HG03139 (cell line): ENCODE measurements at regions not wholly inside any gene's neighbourhood (a gene's known extent, or its start where the extent isn't known, plus 50 kb on each side); places are given as distances from the start of the nearest gene placed in this dataset.
"Not testable (repeated sequence)": the region's sequence is repeated elsewhere in the genome, so short reads cannot be mapped to it uniquely, and the experiment has no call there.

Experiments
- ATAC-seq: cut with Tn5 transposase; IDR thresholded peaks from one replicate; pipeline ENCODE4 v1.9.1; 2021; ENCODE audit not compliant: unreplicated experiment

DNA sequence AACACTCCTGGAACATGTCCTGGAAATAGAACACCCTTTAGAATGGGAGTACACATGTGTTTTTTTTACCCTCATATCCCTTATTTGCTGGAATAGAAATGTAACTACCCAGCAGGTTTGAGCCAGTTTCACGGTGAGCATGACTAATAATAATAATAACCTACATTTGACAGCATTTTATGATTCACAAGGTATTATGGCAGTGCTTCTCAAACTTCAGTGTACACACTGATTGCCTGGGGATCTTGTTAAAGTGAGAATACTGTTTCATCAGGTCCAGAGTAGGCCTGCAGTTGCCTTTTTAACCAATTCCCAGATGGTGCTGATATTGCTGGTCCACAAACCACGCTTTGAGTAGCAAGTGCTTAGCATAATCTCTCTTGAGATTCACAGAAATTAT lies 63.9 kb downstream of the NFKBIZ start:
- no peak for ATAC-seq

DNA sequence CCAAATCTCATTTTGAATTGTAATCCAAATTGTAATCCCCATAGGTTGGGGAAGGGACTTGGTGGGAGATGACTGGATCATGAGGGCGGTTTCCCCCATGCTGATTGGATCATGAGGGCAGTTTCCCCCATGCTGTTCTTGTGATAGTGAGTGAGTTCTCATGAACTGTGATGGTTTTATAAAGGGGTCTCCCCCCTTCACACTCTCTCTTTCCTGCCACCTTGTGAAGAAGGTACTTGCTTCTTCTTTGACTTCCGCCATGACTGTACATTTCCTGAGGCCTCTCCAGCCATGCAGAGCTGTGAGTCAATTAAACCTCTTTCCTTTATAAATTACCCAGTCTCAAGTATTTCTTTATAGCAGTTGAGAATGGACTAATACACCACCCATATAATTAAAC lies 68.4 kb downstream of the NFKBIZ start:
- not testable (repeated sequence) for ATAC-seq

DNA sequence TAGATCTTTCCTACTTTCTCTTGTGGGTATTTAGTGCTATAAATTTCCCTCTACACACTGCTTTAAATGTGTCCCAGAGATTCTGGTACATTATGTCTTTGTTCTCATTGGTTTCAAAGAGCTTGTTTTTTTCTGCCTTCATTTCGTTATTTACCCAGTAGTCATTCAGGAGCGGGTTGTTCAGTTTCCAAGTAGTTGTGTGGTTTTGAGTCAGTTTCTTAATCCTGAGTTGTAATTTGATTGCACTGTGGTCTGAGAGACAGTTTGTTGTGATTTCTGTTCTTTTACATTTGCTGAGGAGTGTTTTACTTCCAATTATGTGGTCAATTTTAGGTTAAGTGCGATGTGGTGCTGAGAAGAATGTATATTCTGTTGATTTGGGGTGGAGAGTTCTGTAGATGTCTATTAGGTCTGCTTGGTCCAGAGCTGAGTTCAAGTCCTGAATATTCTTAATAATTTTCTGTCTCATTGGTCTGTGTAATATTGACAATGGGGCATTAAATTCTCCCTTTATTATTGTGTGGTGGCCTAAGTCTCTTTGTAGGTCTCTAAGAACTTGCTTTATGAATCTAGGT lies 72.9 kb downstream of the NFKBIZ start:
- ATAC-seq = not testable (repeated sequence)

DNA sequence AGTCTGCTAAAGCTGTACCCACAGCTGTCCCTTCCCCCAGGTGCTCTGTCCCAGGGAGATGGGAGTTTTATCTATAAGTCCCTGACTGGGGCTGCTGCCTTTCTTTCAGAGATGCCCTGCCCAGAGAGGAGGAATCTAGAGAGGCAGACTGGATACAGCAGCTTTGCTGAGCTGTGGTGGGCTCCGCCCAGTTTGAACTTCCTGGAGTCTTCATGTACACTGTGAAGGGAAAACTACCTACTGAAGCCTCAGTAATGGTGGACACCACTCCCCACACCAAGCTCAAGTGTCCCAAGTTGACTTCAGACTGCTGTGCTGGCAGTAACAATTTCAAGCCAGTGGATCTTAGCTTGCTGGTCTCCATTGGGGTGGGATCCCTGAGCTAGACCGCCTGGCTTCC lies 75.3 kb downstream of the NFKBIZ start:
- ATAC-seq = not testable (repeated sequence)

DNA sequence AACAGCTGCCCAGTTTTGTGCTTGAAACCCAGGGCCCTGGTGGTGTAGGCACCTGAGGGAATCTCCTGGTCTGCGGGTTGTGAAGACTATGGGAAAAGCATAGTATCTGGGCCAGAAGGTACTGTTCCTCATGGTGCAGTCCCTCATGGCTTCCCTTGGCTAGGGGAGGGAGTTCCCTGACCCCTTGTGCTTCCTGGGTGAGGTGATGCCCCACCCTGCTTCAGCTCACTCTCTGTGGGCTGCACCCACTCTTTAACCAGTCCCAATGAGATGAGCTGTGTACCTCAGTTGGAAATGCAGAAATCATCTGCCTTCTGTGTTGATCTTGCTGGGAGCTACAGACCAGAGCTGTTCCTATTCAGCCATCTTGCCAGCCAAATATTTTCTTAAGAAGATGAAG lies 75.8 kb downstream of the NFKBIZ start:
- ATAC-seq = not testable (repeated sequence)

DNA sequence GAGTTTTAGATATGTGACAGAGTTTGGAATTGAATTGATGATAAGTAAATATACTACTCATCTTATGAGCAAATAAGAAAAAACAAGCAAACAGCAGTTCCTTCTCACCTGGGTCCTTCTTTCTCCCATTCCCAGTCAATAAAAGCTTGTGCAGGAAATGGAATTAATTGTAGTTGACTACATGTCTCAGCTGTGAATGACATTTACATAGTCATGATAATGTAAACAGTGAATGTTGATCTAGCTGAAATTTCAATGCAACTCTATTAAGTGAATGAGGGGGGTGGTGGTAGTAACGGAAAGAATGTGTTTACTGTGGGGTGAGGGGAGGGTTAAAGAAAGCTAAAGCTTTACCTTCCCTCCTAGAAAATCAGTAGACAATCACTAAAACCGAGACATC lies 76.2 kb downstream of the NFKBIZ start:
- ATAC-seq = no peak

DNA sequence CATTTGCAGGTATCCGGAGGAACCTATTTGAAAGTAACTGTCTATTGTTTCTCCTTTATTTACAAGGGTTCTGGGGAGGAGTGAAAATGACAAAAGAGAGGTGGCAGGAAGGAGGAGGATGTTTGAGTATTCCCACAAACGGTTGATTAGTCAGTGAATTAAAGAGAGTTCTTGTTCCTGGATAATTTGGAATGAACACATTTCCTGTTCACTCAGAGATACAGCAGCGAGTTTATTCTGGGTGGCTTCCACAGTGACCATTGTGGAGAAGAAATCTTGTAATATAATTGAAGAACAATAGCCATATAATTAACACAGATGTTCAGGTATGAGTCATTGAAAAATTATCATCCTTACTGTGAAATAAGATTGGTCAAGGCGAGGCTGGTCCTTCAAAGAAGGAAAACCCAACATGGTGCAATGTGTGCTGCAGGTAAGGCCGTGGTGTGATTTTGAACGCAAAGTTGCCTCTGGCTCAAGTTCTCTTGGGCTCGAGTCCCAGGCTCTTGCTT lies 77.3 kb downstream of the NFKBIZ start:
- no peak for ATAC-seq

DNA sequence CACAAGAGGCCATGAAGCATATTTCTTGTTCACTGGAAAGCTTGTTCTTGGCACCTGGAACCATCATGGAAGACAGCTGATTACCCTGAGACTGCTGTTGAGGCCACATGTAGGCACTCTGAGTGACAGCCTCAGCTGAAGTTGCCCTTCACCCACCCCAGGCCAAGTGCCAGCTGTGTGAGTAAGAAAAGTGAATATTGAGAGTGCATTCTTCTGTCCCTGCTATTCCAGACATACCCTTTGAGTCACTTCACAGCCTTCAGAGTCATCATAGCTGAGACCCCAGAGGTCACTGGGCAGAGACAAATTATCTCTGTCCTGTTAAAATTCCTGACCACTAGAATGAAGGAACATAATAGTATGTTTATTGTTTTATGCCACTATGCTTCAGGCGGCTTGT lies 79.6 kb downstream of the NFKBIZ start:
- ATAC-seq = no peak

DNA sequence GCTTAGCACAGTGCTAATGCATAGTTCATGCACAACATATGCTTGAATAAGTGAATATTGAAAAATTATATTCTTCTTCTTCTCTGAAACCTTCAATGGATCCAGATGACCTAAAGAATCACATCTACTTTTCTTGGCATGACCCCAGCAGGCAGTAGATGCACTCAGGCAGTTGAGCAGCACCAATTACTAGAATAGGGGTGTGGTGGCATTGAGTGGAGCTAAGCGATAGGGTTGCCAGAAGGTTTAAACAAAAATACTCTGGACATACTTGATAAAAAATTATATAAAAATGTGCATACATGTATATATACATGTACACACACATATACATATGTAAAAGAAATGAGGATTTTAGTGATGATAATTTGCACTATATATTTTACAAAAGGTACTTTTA lies 81.8 kb downstream of the NFKBIZ start:
- ATAC-seq = no peak

DNA sequence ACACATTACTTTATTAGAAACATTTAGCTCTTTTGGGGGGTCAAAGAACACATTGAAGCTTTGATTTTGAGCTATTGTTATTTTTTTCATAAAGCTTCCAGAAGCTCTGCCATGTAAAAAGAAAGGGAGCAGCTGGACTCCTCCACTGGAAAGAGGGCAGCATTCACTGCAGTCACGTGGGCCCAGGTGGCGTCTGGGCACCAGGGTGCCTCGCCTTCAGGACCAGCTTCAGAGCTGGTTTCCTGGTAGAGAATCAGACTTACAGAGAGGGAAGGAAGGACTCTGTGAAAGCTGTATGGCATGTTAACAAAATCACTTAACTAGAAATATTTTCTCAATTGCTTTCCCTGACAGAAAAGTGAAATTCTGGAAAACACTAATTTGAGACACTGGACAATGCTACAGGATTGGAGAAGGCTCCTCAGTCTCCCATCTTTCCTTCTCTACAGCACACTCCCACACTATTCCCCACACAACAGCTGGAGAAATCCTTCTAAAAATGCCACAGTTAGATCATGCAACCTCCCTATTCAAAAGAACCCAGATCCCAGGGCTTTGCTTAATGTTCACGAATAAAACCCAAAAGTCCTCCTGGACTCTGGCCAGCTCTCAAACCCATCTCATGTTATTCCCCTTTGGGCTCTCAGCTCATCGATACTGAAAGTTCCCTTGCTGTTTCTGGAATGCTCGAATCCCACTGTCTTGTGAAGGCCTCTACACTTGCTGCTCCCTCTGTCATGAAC lies 83.2 kb downstream of the NFKBIZ start:
- no peak for ATAC-seq

DNA sequence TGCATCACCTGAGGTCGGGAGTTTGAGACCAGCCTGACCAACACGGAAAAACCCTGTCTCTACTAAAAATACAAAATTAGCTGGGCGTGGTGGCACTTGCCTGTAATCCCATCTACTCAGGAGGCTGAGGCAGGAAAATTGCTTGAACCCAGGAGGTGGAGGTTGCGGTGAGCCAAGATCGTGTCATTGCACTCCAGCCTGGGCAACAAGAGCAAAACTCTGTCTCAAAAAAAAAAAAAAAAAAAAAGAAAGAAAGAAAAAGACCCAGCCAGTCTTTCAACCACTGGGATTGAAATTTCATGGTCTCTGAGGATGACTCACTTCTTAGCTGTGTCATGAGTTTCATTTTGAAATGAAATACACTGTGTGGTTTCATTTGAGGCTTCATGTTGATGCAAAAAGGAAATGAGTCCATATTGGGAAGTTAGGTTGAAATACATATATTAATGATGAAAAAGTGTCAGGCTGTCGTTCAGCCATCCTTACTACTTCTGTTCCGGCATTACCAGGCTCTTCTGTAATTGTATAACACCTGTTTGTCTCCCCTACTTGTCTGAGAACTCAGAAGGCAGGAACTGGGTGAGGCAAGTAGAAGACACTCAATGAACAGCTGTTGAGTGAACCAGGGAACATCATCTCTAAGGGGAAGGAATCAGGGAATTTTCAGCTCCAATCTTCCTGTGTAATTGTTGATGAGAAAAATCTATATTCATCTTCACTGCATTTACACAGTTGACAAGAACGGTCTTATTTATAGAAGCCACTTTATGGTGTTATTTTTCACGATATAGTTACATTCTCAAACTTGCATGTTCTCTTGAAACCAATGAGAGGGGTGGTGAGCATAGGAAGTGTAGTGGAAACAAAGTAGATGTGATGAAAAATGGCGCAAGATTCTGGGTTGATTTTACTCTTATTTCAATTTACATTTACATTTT lies 87.4 kb downstream of the NFKBIZ start:
- ATAC-seq = peak; percentile 76

DNA sequence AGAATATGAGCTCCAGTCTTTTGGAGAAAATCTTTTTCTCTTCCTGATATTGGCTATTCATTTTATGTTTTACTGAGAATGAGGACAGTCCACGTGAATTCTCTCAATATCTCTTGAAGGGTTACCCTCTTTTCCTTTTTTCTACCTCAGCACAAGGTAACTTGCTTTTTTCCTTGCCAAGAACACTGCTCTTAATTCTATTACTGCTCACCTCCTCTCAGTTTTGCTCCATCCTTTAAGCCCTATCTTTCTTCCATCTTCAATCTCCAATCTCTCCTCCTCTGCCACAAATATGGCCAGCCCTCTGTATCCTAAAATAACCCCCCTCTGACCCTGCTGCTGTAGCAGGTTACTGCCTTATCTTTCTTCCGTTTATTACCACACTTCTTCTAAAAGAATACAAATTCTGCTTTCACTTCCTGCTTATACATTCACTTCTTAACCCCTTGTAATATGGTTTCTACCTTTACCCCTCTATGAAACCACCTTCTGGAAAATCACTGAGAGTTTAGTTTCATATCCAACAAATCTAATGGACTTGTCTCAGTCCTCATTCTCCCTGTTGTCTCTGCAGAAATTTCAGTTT lies 89.0 kb downstream of the NFKBIZ start:
- peak; percentile 36 for ATAC-seq

DNA sequence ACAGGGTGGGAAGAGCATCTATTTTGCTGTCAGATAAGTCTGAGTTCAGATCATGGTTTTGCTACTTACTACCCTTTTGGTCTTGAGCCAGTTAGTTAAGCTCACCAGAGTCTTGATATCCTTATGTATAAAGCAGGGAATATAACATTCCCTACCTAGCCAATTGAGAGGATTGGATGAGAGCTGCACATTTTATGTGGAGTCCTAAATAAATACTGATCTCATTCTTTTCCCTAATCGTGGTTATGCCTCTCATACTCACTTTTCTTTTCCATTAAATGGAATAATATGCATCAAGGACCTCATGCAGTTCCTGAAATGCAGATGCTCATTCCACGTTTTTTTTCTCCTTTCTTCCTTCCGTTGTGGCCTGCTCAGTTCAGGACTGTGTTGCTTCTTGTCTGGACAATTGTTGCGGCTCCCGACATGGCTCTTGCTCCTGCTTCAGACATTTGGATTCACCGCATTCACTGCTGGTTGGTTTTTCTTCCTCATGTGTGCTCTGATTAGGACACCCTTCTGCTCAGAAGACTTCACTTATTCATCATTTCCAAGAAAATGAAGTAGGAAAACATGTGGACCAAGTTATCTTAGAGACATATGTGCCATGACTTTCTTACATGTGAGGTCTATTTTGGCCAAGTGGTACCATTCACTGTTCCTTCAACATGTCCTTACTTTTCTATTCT lies 90.2 kb downstream of the NFKBIZ start:
- no peak for ATAC-seq

DNA sequence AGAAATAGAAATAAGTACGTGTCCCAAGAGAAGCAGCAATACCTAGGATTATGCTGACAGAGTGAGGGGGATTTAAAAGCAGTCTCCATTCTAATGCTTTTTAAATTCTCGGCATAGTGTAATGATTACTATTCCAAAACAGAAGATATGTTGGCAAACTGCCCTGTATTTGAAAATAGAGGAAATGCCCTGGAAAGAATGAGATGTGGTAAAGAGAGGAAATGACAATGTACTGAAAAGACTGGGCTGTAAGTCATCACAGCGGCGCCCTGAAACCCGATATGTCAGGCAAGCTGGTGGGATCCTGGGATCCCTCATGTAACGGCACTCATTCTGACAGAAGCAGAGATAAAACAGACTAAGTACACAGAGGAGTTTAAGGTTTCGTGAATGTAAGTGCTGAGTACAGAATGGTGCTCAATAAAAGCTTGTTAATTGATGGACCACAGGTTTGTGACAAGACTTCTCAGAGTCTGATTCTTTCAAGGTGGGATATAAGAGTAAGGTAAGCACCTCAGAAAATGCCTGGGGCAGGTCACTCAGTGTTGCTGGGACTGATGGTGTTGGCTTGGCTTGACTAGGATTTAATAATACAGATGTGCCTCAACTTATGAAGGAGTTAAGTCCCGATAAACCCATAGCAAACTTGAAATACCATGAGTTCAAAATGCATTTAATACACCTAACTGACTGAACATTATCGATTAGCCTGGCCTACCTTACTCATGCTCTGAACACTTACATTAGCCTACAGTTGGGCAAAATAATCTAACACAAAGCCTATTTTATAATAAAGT lies 91.4 kb downstream of the NFKBIZ start:
- no peak for ATAC-seq

DNA sequence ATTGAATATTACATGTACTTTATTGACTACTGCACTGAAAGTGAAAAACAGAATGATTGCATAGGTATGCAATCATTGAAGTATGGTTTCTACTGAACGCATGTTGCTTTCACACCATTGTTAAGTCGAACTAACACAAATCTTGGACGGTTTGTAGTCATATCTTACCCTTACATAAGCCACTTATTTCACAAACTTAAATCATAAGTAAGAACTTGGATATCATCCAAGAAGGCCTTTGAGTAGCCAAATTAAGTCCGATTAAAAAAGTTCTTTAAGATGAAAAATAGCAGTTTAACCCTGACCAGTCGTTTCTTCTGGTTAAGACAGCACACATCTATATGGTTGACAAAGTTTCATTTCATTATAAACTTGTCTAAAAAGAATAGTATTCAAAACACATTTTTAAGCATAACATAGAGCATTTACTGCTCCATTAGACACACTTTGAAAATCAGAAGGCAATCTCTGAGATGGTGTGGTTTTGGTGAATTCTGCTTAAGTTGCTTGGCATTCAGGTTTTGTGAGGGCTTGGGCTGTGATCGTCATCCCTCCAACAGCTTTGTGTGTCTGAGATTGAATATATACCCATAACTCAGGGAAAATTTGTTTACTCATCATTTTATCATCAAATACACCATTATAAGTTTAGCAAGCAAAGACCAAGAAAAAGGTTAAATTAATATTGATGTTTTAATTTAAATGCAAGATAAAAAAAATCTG lies 92.2 kb downstream of the NFKBIZ start:
- ATAC-seq = no peak

DNA sequence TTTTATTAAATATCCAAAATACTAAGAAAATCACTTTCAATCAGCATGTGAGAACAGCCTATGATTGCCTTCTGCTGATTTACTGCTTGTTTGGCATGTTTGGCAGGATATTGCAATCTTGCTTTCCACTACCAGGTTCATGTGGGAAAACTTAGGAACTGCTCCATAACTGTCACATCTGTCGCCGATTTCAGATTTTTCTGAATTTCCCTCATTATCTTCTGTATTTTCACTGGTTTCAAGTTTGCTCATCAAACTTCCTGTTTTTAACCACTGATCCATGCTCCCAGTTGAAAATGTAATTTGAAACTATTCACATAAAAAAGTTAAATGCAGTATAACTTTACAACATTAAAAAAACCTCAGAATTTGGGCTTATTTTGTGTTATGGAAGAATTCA lies 93.0 kb downstream of the NFKBIZ start:
- ATAC-seq = no peak

DNA sequence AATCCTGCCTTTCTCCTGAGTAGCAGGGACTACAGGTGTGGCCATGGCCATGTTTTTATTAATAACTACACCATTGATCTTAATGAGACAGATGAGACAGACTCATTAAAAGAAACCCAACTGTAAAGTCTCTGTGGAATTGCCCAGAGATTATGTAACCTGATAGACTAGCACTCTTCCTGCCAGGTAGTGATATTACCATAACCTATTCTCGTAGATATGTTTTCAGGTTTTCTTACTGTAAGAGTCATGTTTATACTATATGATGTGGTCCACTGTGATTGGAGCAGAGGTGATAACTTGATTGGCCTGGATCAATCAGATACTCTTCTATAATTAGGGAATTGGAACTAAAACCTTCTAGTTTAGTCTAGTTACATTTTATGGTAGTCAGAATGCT lies 93.7 kb downstream of the NFKBIZ start:
- no peak for ATAC-seq

DNA sequence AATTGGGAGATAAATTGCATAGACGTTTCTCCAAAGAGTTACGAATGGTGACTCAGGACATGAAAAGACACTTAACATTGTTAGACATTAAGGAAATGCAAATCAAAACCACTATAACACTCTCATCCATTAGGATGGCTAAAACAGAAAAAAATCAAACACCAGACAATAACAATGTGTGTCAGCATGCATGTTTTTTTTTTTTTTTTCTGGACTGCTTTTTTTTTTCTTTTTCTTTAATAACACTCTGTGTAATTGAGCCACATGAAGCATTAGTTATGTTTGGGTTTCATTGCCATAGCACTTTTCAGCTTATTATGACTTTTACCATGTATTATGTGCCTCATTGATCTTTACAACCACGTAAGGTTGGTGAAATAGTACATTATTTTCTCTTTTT lies 95.0 kb downstream of the NFKBIZ start:
- no peak for ATAC-seq

DNA sequence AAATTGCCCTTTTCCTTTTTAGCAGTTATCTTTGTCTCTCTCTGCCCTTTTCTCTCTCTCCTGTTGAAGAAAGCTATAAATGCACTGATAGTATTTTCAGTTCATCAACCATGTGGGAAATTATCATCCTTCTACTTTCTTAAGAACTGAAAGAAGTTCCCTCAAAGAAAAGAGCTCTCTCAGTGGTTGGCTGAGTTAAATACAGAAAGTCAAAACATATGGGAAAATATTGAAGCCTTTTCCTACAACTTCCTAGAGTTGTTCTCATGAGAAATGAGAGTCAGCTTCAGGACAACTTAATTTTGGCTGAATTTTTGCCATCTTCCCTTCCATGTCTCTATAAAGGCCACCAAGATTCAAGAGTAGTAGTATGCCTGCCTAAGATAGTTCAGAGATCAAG lies 96.7 kb downstream of the NFKBIZ start:
- ATAC-seq = no peak
